Muscle layer of duodenum (tissue), 2 donors: ENCODE measurements at regions not wholly inside any gene's neighbourhood (a gene's known extent, or its start where the extent isn't known, plus 50 kb on each side); places are given as distances from the start of the nearest gene placed in this dataset.

Source experiments
- H3K27ac ChIP-seq: one replicate; pipeline ENCODE4 v1.7.0; 2013; ENCODE audit warnings: mild to moderate bottlenecking, low read length
- H3K27me3 ChIP-seq: one replicate; pipeline ENCODE4 v1.7.0; 2013; ENCODE audit warnings: low read depth, mild to moderate bottlenecking, control low read depth, low read length
- H3K36me3 ChIP-seq, 2 donors: one replicate each; pipeline ENCODE4 v1.7.0; 2013; ENCODE audit warnings: low read length in 2 of 2, control low read depth in 1 of 2, mild to moderate bottlenecking in 1 of 2; ENCODE audit not compliant: insufficient read depth in 2 of 2, control insufficient read depth in 1 of 2
- H3K4me1 ChIP-seq, 2 donors: one replicate each; pipeline ENCODE4 v1.7.0; 2013; ENCODE audit warnings: low read length in 2 of 2, mild to moderate bottlenecking in 2 of 2, control low read depth in 1 of 2, moderate library complexity in 1 of 2; ENCODE audit not compliant: insufficient read depth in 2 of 2, control insufficient read depth in 1 of 2
- H3K4me3 ChIP-seq, 2 donors: one replicate each; pipeline ENCODE4 v1.7.0; 2013; ENCODE audit warnings: low read length in 2 of 2, low read depth in 1 of 2, mild to moderate bottlenecking in 1 of 2
- H3K9me3 ChIP-seq, 2 donors: one replicate each; pipeline ENCODE4 v1.7.0; 2013; ENCODE audit warnings: low read length in 2 of 2, control low read depth in 1 of 2, mild to moderate bottlenecking in 1 of 2; ENCODE audit not compliant: control insufficient read depth in 1 of 2
- donor health status: healthy.

DNA sequence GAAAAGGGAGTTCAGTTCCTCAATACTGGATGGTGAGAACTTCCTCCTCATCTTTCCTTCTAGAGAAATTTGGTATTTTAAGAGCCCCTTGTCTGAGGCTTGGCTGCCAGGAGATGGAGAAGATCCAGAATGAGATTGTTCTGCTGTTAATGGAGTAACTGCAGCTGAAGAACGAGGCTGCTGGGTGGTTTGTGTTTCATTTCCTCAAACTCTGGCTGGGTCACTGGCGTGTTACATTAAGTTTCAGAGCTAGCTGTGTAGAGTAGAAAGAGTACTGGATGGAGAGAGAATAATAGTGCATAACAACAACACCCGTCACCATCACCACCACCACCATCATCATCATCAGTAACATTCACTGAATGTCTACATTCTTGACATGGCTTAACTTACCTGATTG is 325.0 kb upstream of the TBX3 start:
- no peaks in the 10 kb centered on the region for H3K4me1 ChIP-seq
- no peaks in the 10 kb centered on the region for H3K36me3 ChIP-seq
- H3K27me3 ChIP-seq, result no peaks in the 10 kb centered on the region
- no peak overlapping the region for H3K4me3 ChIP-seq
- H3K27ac ChIP-seq, result no peak overlapping the region
- H3K9me3 ChIP-seq, result no peaks in the 10 kb centered on the region

DNA sequence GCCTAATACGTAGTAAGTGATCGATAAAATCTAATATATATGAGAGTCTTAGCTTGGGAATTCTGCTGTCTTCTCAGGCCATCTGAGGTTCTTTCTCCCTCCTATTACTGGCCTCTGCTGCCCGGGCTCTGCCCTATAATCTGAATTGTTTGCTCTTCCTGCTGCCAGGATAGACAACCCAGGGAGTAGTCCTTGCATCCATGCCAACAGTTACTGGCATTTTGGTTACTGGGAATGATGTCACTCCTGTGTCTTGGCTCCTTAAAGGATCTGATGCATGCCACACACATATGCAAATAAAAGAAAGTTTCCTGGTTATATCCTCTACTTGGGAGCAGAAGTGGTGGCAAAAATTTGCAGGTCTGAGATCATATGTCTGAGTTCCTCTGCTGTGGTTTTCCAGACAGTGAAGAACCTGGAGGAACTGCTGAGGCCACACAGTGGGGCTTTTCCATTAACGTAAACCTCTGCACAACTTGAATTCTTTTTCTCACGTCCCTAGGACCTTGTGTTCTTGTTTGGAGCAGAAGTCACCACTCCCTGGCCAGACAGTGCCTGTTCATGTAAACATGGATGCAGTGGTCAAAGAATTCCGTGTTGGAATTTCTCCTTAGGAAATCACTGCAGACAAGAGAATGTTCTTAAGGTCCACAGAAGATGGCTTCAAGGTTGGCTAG is 320.6 kb upstream of the TBX3 start:
- Histone ChIP-seq H3K4me1 (peaks cover 0 to 2% of the 10 kb centered on the region in 2 donors), H3K36me3 (no peaks in the 10 kb centered on the region), H3K4me3 (no peak overlapping the region), H3K27me3 (no peaks in the 10 kb centered on the region), H3K9me3 (no peaks in the 10 kb centered on the region), H3K27ac (no peak overlapping the region)

DNA sequence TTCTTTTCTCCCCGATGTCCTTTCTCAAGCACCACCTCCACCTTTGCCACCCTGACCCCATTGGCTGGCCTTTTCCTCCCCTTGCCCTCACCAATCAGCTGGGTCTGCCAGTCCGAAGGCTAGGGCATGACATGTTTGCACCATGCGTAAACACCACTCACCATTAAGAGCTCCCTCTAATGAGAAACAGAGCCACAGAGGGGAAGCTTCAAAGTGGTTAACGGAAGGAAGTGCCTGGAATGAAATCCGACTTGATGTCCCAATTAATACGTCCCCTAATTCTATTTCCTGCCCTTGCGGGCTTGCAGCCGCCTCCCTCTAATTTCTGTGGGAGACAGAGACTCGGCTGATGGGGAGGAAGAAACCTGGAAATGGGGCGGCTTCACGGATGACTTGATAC is 318.5 kb upstream of the TBX3 start:
- Histone ChIP-seq H3K36me3 (no peaks in the 10 kb centered on the region), H3K4me3 (no peak overlapping the region), H3K27me3 (no peaks in the 10 kb centered on the region), H3K4me1 (peaks cover 3 to 13% of the 10 kb centered on the region in 2 donors), H3K9me3 (no peaks in the 10 kb centered on the region), H3K27ac (no peak overlapping the region)

DNA sequence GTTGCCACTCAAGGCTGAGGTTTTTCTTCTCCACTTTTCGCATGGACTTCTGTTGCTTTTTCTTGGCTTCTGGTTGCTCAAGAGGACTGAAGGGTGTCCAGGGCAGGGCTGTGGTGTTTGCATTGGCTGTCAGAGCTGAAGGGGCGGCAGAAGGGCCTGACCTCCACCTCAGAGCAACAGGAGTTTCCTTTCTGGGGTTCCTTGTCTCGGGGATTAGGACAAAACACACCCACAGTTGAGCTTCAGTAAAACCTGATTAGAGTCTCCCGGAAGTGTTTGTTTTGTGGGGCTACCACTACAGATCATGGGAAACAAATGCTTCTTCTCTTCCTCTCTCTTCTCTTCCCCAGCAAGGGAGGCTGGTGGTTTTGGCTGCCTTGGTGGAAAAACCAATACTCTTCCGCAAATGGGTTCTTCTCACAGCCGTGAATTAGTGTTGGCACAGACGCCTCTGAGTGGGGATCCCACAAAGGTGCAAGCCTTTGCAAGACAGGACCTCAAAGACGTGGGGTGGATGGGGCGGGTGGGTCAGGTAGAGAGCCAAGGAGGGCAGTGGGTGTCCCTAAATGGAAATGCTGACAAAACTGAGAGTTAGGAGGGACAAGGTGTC is 317.7 kb upstream of the TBX3 start:
- H3K36me3 ChIP-seq, result no peaks in the 10 kb centered on the region
- H3K4me3 ChIP-seq, result no peak overlapping the region
- no peaks in the 10 kb centered on the region for H3K27me3 ChIP-seq
- no peak overlapping the region for H3K27ac ChIP-seq
- no peaks in the 10 kb centered on the region for H3K9me3 ChIP-seq
- peaks cover 3 to 13% of the 10 kb centered on the region in 2 donors for H3K4me1 ChIP-seq

DNA sequence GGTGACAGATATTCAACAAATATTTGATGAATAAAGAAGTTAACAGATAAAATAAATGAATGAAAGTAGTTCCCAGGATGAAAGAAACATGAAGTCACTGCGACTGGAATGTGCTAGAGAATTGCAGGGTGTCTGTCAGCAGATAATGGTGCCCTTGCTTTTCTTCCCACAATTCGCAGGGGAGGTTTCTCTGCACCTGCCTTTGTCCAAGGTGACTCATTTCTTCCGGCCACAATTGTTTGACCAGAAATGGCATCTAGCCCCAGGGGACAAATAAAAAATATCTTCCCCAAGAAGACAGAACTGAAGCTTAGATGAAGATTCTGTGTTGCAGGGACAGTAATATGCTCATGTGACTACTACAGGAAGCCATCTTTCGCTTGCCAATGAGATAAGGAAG is 316.1 kb upstream of the TBX3 start:
- no peak overlapping the region for H3K27ac ChIP-seq

DNA sequence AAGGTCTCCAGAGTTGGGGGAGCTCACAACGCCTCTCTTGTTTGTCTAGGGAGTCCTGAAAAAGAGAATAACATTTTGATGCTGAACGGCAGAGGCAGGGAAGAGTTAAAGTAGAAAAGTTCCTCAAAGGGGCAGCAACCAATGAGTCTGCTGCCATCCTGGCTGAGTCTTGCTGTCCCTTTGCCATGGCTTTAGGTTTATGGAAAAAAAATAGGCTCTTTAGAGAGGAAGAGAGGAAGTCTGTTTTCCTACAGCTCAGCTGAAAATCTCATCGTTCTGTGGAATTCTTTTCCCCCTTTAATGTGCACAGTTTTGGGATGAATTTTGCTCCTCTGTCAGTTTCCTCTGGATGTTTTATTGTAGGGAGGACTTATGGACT is 314.8 kb upstream of the TBX3 start:
- Histone ChIP-seq H3K27me3 (no peaks in the 10 kb centered on the region), H3K36me3 (no peaks in the 10 kb centered on the region), H3K9me3 (peaks cover 0 to 4% of the 10 kb centered on the region in 2 donors), H3K4me1 (peaks cover 3 to 13% of the 10 kb centered on the region in 2 donors), H3K27ac (no peak overlapping the region), H3K4me3 (no peak overlapping the region)

More for the DNA sequence above, 316.1 kb upstream of the TBX3 start:
- peaks cover 3 to 13% of the 10 kb centered on the region in 2 donors for H3K4me1 ChIP-seq
- no peak overlapping the region for H3K4me3 ChIP-seq
- no peaks in the 10 kb centered on the region for H3K27me3 ChIP-seq
- H3K36me3 ChIP-seq, result no peaks in the 10 kb centered on the region
- H3K9me3 ChIP-seq, result peaks cover 0 to 4% of the 10 kb centered on the region in 2 donors

DNA sequence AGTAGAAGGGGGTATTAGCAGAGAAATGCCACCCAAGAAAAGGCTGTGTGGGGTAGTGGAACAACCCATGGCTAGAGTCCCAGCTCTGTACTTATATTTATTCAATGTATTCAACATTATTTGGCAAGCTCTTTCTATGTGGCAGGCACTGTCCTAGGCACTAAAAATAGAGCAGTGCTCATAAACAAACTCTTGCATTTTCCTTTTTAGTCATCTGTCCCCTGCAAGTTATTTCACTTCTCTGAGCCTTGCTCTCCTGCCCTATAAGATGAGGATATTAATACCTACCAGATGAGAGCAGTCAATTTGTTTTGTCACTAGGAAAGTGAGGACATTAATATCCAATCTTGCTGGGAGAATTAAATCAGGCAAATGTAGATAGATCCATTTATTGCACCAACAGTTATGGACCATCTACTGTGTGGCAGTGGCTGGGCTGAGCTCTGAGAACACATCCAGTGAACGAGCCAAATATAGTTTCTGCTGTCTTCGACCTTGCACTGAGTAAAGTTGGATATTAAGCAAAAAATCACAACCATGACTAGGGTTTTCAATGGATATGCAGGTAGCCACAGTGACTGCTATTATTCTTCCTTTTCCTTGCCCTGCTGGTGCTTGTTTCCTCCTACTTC is 314.3 kb upstream of the TBX3 start:
- H3K4me1 ChIP-seq, result peaks cover 3 to 15% of the 10 kb centered on the region in 2 donors
- H3K27me3 ChIP-seq, result no peaks in the 10 kb centered on the region
- no peak overlapping the region for H3K27ac ChIP-seq
- H3K9me3 ChIP-seq, result peaks cover 0 to 4% of the 10 kb centered on the region in 2 donors
- no peak overlapping the region for H3K4me3 ChIP-seq
- no peaks in the 10 kb centered on the region for H3K36me3 ChIP-seq

DNA sequence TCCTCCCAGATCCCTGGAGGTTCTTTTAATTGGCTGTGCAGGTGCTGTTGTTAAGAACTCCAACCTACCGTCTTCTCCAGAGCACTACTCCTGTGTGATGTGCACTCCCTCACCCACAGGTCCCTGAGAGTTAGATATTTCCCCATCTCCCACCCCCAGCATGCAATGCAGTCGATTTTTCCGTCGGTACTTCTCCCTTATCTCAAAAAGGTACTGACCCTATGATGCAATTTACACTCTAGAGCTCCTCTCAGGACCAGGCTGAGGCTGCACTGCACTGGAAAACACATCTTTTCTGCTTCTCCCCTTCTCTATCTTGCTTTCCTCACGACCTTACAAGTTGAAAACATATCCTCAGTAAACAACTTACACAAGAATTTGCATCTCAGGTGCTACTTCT is 312.4 kb upstream of the TBX3 start:
- Histone ChIP-seq H3K36me3 (no peaks in the 10 kb centered on the region), H3K9me3 (peaks cover 0 to 4% of the 10 kb centered on the region in 2 donors), H3K4me1 (peaks cover 3 to 22% of the 10 kb centered on the region in 2 donors), H3K4me3 (no peak overlapping the region), H3K27me3 (no peaks in the 10 kb centered on the region), H3K27ac (no peak overlapping the region)

DNA sequence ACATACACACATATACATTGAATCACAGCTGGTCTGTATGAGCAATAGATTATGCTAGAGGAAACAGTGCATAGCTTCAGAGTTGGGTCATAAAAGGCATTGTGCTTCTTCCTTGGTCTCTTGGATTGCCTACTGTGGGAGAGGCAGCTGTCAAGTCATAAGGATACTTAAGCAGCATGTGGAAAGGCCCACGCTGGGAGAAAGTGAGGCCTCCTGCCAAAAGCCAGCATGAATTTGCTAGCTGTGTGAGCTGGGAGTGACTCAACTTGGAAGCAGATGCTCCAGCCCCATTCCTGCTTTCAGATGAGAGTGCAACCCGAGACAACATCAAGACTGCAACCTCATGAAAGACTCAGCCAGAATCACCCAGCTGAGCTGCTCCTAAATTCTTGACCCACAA is 311.9 kb upstream of the TBX3 start:
- H3K27me3 ChIP-seq, result no peaks in the 10 kb centered on the region
- peaks cover 0 to 4% of the 10 kb centered on the region in 2 donors for H3K9me3 ChIP-seq
- H3K4me1 ChIP-seq, result peaks cover 3 to 22% of the 10 kb centered on the region in 2 donors
- no peaks in the 10 kb centered on the region for H3K36me3 ChIP-seq
- H3K27ac ChIP-seq, result no peak overlapping the region
- H3K4me3 ChIP-seq, result no peak overlapping the region

DNA sequence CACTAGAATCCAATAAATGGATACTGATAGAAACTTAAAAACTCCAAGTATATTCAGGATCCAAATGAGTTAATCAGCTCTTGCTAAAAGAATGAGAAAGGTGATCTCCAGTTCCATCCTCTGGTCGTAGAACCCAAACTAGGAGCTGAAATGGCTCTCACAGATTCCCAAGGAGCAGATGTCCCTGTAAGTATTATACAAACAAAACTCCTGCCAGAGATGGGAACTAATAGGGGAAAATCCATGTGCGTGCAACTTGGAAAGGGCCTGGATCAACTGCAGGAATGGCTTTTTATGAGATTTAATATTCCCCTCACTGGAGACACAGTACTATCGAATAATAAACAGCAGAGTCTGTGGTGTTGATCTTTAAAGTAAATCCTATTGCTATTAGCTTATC is 309.2 kb upstream of the TBX3 start:
- H3K9me3 ChIP-seq, result peaks cover 0 to 4% of the 10 kb centered on the region in 2 donors

DNA sequence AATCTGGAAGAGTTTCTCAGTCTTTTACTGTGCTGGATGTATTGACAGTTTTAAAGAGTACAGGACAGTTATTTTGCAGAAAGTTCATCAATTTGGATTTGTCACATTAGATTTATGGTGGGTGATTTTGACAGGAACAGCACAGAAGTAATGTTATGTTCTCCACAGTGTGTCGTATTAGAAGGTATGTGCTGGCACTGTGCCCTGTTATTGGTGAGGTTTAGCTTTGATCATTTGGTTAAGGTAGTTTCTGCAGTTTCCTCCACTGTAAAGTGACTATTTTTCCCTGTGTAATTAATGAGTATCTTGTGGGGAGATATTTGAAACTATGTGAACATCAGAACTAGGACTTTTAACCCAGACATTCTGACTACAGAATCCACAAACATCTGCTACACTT is 308.5 kb upstream of the TBX3 start:
- Histone ChIP-seq H3K9me3 (peaks cover 0 to 4% of the 10 kb centered on the region in 2 donors), H3K36me3 (no peaks in the 10 kb centered on the region), H3K4me1 (peaks cover 0 to 9% of the 10 kb centered on the region in 2 donors), H3K4me3 (no peak overlapping the region), H3K27me3 (no peaks in the 10 kb centered on the region), H3K27ac (no peak overlapping the region)

More for the DNA sequence above, 309.2 kb upstream of the TBX3 start:
- no peak overlapping the region for H3K4me3 ChIP-seq
- peaks cover 0 to 12% of the 10 kb centered on the region in 2 donors for H3K4me1 ChIP-seq
- no peaks in the 10 kb centered on the region for H3K27me3 ChIP-seq
- H3K27ac ChIP-seq, result no peak overlapping the region
- H3K36me3 ChIP-seq, result no peaks in the 10 kb centered on the region
